ENCODE measurements at regions not wholly inside any gene's neighbourhood (a gene's known extent, or its start where the extent isn't known, plus 50 kb on each side); places are given as distances from the start of the nearest gene placed in this dataset.

DNA sequence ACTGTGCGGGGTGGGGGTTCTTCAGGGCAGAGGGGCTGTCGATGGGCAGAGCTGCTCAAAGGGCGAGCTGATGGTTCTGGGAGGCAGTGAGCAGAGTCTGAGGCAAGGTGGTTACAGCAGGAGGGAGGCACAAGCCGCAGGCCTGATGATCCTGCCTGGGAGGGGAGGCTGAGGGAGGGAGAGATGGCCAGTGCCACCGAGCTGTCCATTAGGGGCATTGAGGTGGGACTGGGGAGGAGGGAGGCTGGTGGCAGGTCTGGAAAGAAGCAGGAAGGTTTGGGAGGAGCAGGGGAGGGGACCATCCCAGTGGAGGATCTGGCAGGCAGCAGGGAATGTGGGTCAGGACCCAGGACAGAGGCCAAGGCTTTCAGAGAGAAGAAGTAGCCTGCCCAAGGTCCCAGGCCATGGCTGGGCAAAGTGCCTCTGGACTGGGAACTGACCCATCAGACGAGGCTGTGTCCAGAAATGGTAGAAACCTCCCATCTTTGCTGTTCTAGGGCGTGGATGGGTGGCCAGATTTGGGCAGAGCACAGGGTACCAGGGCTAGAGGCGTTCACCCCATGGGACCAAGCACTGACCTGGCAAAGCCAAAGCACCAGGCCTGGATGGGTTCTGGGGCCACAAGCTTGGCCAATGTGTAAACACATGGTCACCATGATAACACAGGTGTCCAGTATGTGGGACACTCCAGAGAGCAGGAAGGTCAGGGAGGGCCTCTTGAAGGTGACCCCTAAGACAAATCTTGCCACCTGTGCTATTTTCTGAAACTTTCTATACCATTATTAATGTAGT, 55.5 kb downstream of the INHBB start:
- DNase-seq (ENCODE audit: low read depth): no peak

- DNase-seq (ENCODE audit: low read depth): no peak
Measured at GRCh38 chr2:120402067-120402433, 56.1 kb downstream of the INHBB start.

DNA sequence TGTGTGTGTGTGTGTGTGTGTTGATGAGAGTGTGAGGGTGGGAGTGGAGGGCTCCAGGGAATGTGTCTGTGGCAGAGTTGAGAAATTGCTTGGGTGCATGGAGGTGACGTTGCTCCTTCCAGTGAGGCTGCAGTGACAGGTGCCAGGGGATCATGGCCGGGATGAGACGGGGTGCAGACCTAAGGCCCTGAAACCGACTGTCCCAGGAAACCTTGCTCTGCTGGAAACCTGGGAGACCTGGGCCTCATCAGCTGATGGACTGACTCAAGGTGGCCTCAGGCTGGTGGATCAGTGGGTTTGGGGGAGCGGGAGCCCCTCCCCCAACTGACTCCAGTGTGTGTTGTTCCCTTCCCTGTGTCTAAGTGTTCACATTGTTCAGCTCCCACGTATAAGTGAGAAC, 56.6 kb downstream of the INHBB start:
- no peak for DNase-seq (ENCODE audit: low read depth)

DNA sequence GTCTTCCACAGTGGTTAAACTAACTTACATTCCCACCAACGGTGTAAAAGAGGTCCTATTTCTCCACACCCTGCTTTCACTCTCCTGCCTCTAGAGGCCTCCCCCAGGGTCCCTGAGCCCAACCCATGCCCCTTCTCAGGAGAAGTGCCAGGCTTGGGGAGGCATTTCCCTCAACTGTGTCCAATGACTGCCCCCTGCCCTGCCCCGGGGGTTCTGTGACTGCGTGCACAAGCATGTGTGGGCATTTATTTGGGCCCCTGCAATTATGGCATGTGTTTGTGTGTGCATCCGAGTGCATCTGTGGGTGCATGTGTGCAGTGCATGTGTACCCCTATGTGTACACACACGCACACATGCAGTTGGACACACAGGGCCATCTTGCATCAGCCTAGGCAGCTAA, 57.3 kb downstream of the INHBB start:
- no peak for DNase-seq (ENCODE audit: low read depth)

DNA sequence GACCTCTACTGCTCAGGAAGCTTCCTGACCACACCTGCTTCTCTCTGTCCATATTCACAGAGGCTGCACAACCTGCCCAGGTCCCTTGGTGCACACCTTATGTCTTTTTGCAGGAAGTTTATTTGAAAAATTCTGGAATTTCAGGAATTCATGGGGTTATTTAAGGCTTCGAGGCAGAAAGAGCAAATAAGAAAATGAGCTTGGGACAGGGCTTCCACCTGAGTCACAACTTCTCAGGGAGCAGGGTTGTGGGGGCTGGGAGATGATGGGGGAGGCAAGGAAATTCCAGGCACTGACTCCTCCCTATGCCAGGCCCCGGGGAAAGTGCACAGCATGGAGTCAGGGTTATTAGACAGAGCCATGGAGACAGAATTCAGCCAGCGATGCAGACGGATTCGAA, 57.7 kb downstream of the INHBB start:
- no peak for DNase-seq (ENCODE audit: low read depth)

GRCh38 chr2:120404274-120404673, 58.3 kb downstream of the INHBB start:
- DNase-seq (ENCODE audit: low read depth): no peak

DNA sequence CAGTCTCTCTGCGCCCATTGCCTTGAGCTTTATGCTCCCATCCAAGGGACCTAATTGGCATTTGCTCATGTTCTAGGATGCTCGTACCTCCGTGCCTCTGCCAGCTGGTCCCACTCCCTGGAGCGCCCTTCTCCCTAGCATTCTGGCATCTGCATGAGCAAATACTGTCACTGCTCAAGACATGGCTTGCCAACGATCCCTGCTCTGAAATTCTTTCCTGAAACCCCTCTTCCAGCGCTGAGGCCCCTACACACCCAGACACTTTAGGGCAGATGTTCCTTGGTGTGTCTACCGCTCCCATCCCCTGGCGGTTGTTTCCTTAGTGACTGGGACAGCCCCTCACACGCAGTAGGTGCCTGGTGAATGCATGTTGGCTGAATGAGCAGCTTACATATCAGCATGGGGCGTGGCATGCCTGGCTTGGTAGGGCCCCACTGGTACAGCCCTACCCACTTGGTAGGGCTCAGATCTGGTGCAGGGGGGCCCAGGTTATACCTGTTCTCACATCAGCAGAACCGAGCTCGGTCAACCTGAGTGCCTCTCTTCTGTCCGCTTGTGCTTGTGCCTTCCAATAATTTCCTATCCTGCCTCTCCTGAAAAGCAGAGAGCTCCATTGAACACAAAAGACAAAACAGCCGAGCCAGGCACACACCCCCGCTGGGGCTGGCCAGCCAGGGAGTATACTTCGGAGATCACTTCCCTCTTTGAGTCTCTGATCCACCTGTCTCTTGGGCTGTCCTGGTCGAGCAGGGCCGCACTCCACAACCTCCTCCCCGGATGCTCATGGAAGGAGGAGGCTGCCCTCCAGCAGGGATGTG, 59.2 kb downstream of the INHBB start:
- DNase-seq (ENCODE audit: low read depth): no peak

DNA sequence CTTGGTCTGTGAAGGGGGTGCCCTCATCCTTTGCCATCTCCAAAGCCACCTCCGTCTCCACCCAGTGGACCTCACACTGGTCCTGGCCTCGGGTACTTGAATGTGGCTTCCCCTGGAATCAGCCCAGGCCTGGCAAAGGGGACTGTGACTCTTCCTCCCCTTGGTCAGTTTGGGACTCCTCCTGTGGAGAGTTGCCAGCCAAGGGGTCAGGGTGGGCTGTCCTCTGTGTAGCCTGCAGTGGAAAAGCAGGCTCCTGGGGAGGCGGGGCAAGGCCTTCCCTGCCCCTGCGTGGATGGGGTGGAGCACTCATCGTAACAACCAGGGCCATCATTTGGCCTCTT, 59.8 kb downstream of the INHBB start:
- no peak for DNase-seq (ENCODE audit: low read depth)

- no peak for DNase-seq (ENCODE audit: low read depth)
Measured at GRCh38 chr2:120406566-120406965, 60.6 kb downstream of the INHBB start.

DNA sequence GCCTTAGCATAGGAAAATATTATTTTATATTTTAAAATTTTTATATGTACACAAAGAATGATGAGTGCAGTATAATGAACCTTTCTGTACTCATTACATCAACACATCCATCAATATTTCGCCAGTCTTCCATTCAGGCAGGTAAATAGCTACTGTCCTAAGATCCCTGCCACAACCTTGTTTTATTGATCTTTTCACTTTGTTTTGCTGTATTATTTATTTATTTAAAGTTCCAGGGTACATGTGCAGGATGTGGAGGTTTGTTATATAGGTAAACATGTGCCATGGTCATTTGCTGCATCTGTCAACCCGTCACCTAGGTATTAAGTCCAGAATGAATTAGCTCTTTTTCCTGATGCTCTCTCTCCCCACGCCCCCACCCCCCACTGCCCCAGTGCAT, 64.6 kb downstream of the INHBB start:
- DNase-seq (ENCODE audit: low read depth): no peak

DNA sequence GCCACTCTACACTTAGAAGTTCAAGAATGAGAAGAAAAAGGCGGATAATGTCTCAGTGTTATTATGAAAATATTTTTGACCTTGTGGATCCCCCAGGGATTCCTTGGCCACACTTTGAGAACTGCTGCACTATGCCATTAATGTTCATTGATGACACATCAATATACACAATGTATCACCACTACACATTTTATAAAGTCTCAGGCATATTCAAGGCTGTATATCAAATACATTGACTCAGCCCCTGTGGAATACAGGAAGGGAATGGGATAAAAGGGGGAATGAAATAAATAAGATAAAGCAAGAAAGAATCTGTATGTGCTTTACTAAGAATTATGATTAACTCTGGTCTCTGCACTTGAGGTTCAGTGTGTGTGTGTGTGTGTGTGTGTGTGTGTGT, 69.1 kb downstream of the INHBB start:
- no peak for DNase-seq (ENCODE audit: low read depth)

- DNase-seq (ENCODE audit: low read depth): no peak
Measured at GRCh38 chr2:120415728-120416509, 70.0 kb downstream of the INHBB start.

DNA sequence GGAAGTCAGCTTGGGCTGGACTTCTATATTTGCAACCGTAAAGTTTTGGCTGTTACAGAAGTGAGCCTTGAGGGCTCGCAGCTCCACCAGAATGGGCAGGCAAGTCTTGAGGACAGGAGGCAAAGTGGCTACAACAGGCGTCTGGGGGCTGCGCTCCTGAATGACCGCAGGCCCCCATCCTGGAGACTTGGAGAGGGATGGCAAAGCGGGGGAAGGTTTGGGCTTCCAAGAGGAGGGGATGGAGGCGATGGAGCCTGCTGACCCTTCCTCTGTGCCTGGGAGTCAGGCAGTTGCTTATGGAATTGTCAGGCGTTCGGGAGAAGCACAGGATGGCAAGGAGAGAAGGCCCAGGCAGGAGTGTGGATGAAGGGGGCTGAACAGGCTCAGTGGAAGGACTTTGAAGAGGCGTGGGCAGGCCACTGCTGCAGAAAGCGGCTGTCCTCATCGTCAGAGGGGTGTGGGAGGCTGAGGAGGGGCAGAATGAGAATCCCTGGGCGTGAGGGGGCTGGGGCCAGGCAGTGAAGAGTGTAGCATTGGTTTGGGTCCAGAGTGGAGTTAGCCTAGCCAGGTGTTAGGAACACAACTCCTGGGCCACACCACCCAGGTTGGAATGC, 72.3 kb downstream of the INHBB start:
- no peak for DNase-seq (ENCODE audit: low read depth)

- DNase-seq (ENCODE audit: low read depth): no peak
Measured at GRCh38 chr2:120419073-120419472, 73.1 kb downstream of the INHBB start.

DNA sequence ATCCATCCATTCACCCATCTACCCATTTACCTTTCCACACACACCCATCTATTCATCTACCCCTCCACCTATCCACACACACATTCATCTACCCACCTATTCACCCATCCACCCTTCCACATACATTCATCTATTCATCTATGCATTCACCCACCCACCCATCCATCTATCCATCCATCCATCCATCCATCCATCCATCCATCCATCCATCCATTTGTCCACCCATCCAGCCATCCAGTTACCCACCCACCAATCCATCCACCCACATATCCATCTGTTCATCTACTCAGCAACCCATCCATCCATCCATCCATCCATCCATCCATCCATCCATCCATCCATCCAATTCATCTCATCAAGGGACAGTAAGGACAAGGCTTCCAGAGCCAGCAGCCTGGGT, 74.0 kb downstream of the INHBB start:
- no peak for DNase-seq (ENCODE audit: low read depth)

DNA sequence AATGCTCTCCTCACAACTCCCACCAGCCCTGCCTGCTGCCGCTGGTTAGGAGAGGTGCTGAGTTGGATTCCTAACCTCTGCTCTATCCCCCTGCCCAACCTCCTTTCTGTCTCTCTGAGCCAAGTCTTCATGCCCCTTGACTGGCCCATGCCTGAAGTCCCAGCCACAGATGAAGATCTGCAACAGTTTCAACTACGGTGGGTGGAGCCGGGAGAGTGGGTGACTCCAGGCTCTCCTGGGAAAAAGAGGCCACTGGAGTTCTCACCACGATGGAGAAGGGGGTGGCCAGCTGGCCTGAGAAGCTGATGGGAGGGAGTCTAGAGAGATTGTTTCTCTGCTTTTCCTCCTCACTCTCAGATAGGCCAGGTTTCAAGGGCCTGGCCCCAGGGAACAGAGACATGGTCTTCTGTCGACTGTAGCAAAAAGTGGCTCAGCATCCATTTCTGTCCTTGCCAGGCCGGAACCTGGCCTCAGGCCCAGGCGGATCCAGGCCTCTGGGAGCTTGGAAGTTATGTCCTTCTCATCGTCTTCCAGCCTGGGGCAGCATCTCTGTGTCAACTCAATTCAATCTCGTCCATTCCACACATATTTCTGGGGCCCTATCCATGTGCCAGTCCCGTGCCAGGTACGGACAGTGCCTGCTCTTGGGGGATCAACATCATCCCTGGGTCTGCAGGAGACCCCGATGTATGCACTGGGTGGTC, 75.3 kb downstream of the INHBB start:
- DNase-seq (ENCODE audit: low read depth): no peak

DNA sequence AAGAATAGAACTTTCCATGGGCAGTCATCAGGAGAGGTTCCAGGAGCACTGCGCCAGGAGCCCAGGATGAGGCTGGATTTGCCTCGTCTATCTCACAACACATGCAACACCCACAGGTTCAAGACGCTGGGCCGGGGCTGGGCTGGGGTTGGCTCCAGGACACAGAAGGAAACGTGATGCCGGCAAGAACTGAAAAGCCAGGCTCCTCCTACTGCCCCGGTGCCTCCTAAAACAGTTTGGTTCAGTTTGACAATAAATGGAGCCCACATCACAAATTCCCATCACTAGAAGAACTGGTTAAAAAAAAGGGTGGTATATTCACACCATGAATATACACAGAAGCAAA, 75.9 kb downstream of the INHBB start:
- no peak for DNase-seq (ENCODE audit: low read depth)

DNA sequence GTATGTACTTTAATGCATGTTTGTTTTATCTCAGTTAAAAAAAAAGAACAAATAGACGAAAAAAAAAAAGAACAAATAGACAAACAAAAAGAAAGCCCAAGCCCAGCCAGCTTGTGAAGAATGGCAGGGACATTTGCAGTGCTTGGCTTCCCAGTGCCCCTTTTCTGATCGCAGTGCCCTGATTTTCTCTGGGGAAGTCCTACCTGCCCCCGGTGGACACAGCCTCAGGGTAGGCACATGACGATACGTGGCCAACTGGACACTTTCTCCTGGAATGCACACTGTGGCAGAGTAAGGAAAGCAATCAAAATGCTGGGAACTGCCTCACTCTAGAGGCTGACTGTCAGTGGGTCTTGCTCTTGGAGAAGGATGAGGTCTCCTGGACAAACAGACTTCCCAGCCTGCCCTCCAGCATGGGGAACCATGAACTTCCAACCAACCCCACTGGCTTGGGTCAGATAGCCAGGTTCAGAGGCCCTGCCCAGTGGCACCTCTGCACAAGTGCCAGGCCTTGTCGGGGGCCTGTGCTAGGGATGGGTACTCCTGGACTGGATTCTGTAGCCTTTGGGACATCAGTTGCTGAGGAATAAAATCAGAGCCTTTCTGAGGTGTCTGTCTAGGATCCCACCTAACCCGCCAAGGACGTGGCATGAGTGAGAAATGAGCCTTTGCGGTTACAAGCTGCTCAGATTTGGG, 76.7 kb downstream of the INHBB start:
- DNase-seq (ENCODE audit: low read depth): no peak

DNA sequence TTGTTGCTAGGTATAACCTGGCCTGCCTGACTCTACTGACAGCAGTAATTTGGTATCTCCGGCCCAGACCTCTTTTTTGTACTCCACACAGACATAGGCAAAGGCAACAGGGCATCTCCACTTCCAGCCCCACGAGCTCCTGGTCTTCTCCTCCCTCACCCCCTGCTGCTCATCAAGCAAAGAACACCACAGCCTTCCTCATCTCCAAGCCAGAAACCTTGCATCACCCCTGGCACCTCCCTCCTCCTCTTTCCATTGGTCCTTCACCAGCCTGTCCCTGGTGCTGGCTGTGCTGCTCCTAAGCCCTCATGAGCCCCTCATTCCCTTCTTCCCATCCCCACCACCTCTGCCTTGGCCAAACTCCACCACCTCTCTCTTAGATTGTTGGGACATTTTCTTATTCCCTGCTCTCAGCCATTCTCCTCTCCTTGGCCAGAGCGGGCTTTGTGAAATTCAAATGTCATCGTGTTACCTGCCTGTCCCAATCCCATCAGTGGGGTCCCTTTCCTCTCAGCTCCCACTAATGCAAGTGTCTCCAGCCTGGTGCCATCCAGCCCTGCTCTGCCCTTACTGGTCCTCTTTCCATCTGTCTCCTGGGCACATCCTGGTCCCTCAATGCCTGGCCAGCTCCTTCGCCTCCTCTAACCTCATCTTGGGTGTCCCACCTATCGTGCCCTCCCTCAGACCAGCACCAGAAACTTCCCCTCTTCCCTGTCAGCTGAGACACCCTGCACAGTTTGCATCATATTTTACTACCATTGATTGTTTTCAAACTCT, 77.4 kb downstream of the INHBB start:
- DNase-seq (ENCODE audit: low read depth): no peak

DNA sequence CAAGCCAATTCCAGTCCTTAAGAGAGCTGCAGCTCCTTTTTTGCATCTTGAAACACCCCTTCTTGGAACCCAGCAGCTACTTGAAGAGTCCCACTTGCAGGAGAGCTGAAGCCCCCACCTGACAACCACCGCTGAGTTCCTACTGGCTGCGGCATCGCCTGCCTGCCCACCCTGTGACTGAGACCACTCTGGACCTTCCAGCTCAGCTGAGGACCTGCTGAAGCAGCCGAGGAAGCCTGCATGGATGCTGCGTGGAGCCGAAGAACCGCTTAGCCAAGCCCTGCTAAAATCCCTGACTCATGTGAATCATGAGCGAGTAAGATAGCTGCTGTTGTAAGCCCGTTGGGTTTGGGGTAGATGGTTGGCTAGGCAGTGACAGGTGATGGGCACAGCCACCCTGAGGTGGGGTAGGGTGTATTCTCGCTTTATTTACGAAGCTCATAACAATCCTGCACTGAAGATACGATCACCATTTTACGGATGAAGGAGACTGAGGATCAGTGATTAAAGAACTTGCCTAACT, 78.4 kb downstream of the INHBB start:
- no peak for DNase-seq (ENCODE audit: low read depth)

All from activated T-helper 1 cell treated with Interleukin-2 at 50 U/mL for 16 hours (primary cell).